GM12892 (cell line): ENCODE measurements at regions not wholly inside any gene's neighbourhood (a gene's known extent, or its start where the extent isn't known, plus 50 kb on each side); places are given as distances from the start of the nearest gene placed in this dataset.

Source experiments
- POLR2A ChIP-seq: IDR thresholded peaks from 2 replicates; pipeline ENCODE4 v1.6.1; 2011; ENCODE audit warnings: low read depth, low read length, control low read depth
- POLR2AphosphoS5 ChIP-seq: IDR thresholded peaks from 2 replicates; pipeline ENCODE4 v1.6.1; 2011; ENCODE audit warnings: low read depth, low read length, control low read depth

DNA sequence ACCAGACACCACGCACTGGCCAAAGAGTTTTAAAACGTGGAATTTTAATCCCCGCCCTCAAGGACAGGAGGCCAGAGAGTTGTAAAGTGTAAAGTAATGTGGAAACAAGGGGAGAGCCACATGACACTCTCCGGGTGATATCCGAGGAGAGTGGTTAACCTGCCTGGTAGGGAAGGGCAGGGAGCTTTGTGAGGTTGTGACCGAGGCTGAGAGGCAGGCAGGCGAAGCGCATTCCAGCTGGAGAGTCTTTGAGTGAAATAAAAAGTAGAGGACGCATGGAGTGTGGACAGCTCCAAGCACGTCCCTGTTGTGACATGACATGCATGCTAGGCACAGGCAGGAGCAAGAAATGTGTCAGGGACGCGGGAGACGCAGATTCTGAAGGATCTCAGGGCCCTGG is 539.5 kb downstream of the RNF144A start:
- TF ChIP-seq POLR2A (no peak), POLR2AphosphoS5 (no peak)
